Natural killer cell (primary cell): ENCODE measurements at regions not wholly inside any gene's neighbourhood (a gene's known extent, or its start where the extent isn't known, plus 50 kb on each side); places are given as distances from the start of the nearest gene placed in this dataset.

Experiments
- ATAC-seq, 3 donors: fragments of 150-1000 bp in 2 of 3; fragments of 200-7000 bp in 1 of 3; cut with Tn5 transposase; 1 replicate in 1 of 3; 2 replicates in 2 of 3; pipeline ENCODE4 v1.10.0; 2021; ENCODE audit warnings: mild to moderate bottlenecking in 2 of 3, moderate library complexity in 2 of 3
- DNase-seq, 2 donors: peaks; one replicate each; pipeline versions ENCODE4 v3.0.0 to v3.0.0-alpha.2; 2013 to 2021; ENCODE audit warnings: mixed read lengths in 1 of 2
- H3K27ac ChIP-seq: one replicate; pipeline ENCODE4 v1.5.1; 2013; ENCODE audit warnings: mild to moderate bottlenecking, low read length
- H3K27me3 ChIP-seq: one replicate; pipeline ENCODE4 v1.6.1; 2013; ENCODE audit warnings: low read length; ENCODE audit not compliant: control insufficient read depth, insufficient read depth
- H3K36me3 ChIP-seq: one replicate; pipeline ENCODE4 v1.6.1; 2013; ENCODE audit warnings: low read length; ENCODE audit not compliant: control insufficient read depth, insufficient read depth
- H3K4me1 ChIP-seq: one replicate; pipeline ENCODE4 v1.6.1; 2013; ENCODE audit warnings: low read length; ENCODE audit not compliant: control insufficient read depth, insufficient read depth
- H3K4me3 ChIP-seq: one replicate; pipeline ENCODE4 v1.5.1; 2013; ENCODE audit warnings: low read length
- H3K9me3 ChIP-seq: one replicate; pipeline ENCODE4 v1.6.1; 2013; ENCODE audit warnings: low read length; ENCODE audit not compliant: control insufficient read depth, insufficient read depth
- H3K27ac Mint-ChIP-seq, 2 donors: one replicate each; pipeline ENCODE4 v1.8.0; 2022; ENCODE audit warnings: mild to moderate bottlenecking in 2 of 2, mixed read lengths in 2 of 2, moderate library complexity in 1 of 2
- H3K27me3 Mint-ChIP-seq, 2 donors: one replicate each; pipeline ENCODE4 v1.8.0; 2022; ENCODE audit warnings: low read depth in 2 of 2, mixed read lengths in 2 of 2
- H3K36me3 Mint-ChIP-seq: one replicate; pipeline ENCODE4 v1.8.0; 2022; ENCODE audit warnings: mixed read lengths
- H3K4me1 Mint-ChIP-seq, 2 donors: one replicate each; pipeline ENCODE4 v1.8.0; 2022; ENCODE audit warnings: mixed read lengths in 2 of 2
- H3K4me3 Mint-ChIP-seq: one replicate; pipeline ENCODE4 v1.8.0; 2022; ENCODE audit warnings: mild to moderate bottlenecking, moderate library complexity, mixed read lengths
- H3K9me3 Mint-ChIP-seq, 2 donors: one replicate each; pipeline ENCODE4 v1.8.0; 2022; ENCODE audit warnings: mixed read lengths in 2 of 2
- CTCF ChIP-seq: fragments of 200-600 bp; IDR thresholded peaks from one replicate; pipeline ENCODE4 v1.8.0; 2022; ENCODE audit warnings: antibody characterized with exemption
- WGBS: methylation state at CpG from one replicate; pipeline ENCODE4 v1.1.7; 2013; ENCODE audit warnings: missing lambda C conversion rate; ENCODE audit not compliant: insufficient coverage; 5-methylcytosine and 5-hydroxymethylcytosine counted together
- intact Hi-C: fragments of 100-400 bp; cut with micrococcal nuclease; formaldehyde crosslinking; loops from one replicate; pipeline ENCODE4 v1.14.2; 2022

GRCh38 chr3:193963808-193964516 lies 172.0 kb upstream of the HES1 start:
- no peaks in the 10 kb centered on the region for H3K4me1 Mint-ChIP-seq
- whole genome bisulfite sequencing, result 72% methylated on average over 5 of the region's 7 CpGs
- H3K27ac ChIP-seq, result no peak overlapping the region
- H3K4me3 Mint-ChIP-seq, result no peak overlapping the region
- H3K9me3 ChIP-seq, result no peaks in the 10 kb centered on the region
- H3K4me3 ChIP-seq, result no peak overlapping the region
- DNase-seq (no peak), ATAC-seq (no peak)
- no peaks in the 10 kb centered on the region for H3K36me3 ChIP-seq
- no peaks in the 10 kb centered on the region for H3K9me3 Mint-ChIP-seq
- peaks cover 46 to 81% of the 10 kb centered on the region in 2 donors for H3K27me3 Mint-ChIP-seq
- H3K27me3 ChIP-seq, result peaks cover 4% of the 10 kb centered on the region
- no peaks in the 10 kb centered on the region for H3K36me3 Mint-ChIP-seq
- H3K27ac Mint-ChIP-seq, result no peak overlapping the region
- no peaks in the 10 kb centered on the region for H3K4me1 ChIP-seq
- intact Hi-C loops, result no loop called here
- no peak for TF ChIP-seq CTCF

GRCh38 chr3:193964517-193964880 lies 171.4 kb upstream of the HES1 start:
- no peaks in the 10 kb centered on the region for H3K9me3 ChIP-seq
- no peak overlapping the region for H3K27ac ChIP-seq
- no peaks in the 10 kb centered on the region for H3K4me1 ChIP-seq
- H3K4me3 ChIP-seq, result no peak overlapping the region
- H3K27me3 ChIP-seq, result peaks cover 4% of the 10 kb centered on the region
- H3K36me3 ChIP-seq, result no peaks in the 10 kb centered on the region
- Mint-ChIP-seq H3K9me3 (no peaks in the 10 kb centered on the region), H3K4me3 (no peak overlapping the region), H3K27ac (no peak overlapping the region), H3K4me1 (no peaks in the 10 kb centered on the region), H3K27me3 (peaks cover 47 to 81% of the 10 kb centered on the region in 2 donors), H3K36me3 (no peaks in the 10 kb centered on the region)
- intact Hi-C loops, result no loop called here
- no peak for ATAC-seq
- TF ChIP-seq CTCF, result no peak
- 83% methylated on average over 2 of the region's 2 CpGs for WGBS
- DNase-seq, result no peak

- Histone ChIP-seq H3K27ac (no peak overlapping the region), H3K4me1 (peaks cover 4% of the 10 kb centered on the region), H3K9me3 (no peaks in the 10 kb centered on the region), H3K36me3 (no peaks in the 10 kb centered on the region), H3K4me3 (no peak overlapping the region), H3K27me3 (peaks cover 4% of the 10 kb centered on the region)
- no peaks in the 10 kb centered on the region for H3K4me1 Mint-ChIP-seq
- H3K36me3 Mint-ChIP-seq, result no peaks in the 10 kb centered on the region
- H3K4me3 Mint-ChIP-seq, result no peak overlapping the region
- intact Hi-C loops, result no loop called here
- ATAC-seq (no peak), DNase-seq (no peak)
- H3K27ac Mint-ChIP-seq, result no peak overlapping the region
- H3K27me3 Mint-ChIP-seq, result peaks cover 42 to 86% of the 10 kb centered on the region in 2 donors
- no peak for TF ChIP-seq CTCF
- H3K9me3 Mint-ChIP-seq, result no peaks in the 10 kb centered on the region
- WGBS, result 93% methylated on average over 5 of the region's 5 CpGs
These were observed 167.5 kb upstream of the HES1 start for GRCh38 chr3:193968380-193968974.
